Progenitor cell of endocrine pancreas (in vitro differentiated cells): ENCODE measurements at regions not wholly inside any gene's neighbourhood (a gene's known extent, or its start where the extent isn't known, plus 50 kb on each side); places are given as distances from the start of the nearest gene placed in this dataset.

ENCODE experiments used
- DNase-seq: peaks from one replicate; pipeline ENCODE4 v3.0.0; 2021; ENCODE audit warnings: low spot score; ENCODE audit not compliant: unreplicated experiment
- H3K27ac Mint-ChIP-seq: 2 replicates; pipeline ENCODE4 v1.8.0; 2021; ENCODE audit warnings: mild to moderate bottlenecking, moderate library complexity, mixed read lengths
- H3K27me3 Mint-ChIP-seq: 2 replicates; pipeline ENCODE4 v1.8.0; 2021; ENCODE audit warnings: mixed read lengths
- H3K36me3 Mint-ChIP-seq: 2 replicates; pipeline ENCODE4 v1.8.0; 2022; ENCODE audit warnings: mixed read lengths; ENCODE audit not compliant: insufficient read depth
- H3K4me1 Mint-ChIP-seq: 2 replicates; pipeline ENCODE4 v1.8.0; 2021; ENCODE audit warnings: low read depth, mixed read lengths
- H3K4me3 Mint-ChIP-seq: 2 replicates; pipeline ENCODE4 v1.8.0; 2021; ENCODE audit warnings: low read depth, mild to moderate bottlenecking, moderate library complexity, mixed read lengths
- H3K9me3 Mint-ChIP-seq: 2 replicates; pipeline ENCODE4 v1.8.0; 2021; ENCODE audit warnings: low read depth, mixed read lengths
- TF ChIP-seq, protein P1 (sequence below): fragments of 200-600 bp; sonication (generic); IDR thresholded peaks from one replicate; pipeline ENCODE4 v1.5.0; 2021; ENCODE audit warnings: antibody characterized with exemption, mild to moderate bottlenecking; ENCODE audit not compliant: unreplicated experiment

DNA sequence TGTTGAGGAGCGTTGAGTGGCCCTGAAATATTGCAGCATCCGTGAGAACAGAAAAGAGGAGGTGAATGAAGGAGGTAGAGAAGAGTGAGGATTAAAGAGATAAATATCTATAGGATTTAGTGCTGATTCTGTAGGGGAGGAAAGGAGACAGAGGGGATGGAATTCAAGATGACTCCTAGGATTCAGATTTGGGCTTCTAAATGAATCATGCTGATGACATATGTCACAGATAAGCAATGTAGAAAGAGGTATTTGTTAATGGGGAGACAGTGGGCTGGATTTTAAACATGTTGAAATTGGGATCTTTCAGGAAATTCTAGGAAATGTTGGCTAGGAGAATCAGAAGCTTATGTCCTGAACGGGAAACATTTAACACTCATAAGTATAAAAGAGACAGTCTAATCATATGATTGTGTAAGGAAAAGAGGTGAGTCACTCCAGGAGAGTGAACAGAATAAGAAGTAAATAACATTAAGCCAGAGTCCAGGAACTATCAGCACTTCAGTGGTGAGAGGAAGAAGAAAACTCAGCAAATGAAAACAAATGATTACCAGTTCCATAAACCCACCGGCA lies 58.1 kb upstream of the DIO2 start:
- TF ChIP-seq, protein P1, sequence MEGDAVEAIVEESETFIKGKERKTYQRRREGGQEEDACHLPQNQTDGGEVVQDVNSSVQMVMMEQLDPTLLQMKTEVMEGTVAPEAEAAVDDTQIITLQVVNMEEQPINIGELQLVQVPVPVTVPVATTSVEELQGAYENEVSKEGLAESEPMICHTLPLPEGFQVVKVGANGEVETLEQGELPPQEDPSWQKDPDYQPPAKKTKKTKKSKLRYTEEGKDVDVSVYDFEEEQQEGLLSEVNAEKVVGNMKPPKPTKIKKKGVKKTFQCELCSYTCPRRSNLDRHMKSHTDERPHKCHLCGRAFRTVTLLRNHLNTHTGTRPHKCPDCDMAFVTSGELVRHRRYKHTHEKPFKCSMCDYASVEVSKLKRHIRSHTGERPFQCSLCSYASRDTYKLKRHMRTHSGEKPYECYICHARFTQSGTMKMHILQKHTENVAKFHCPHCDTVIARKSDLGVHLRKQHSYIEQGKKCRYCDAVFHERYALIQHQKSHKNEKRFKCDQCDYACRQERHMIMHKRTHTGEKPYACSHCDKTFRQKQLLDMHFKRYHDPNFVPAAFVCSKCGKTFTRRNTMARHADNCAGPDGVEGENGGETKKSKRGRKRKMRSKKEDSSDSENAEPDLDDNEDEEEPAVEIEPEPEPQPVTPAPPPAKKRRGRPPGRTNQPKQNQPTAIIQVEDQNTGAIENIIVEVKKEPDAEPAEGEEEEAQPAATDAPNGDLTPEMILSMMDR, result no peak
- Mint-ChIP-seq H3K27me3 (no peaks in the 10 kb centered on the region), H3K9me3 (no peaks in the 10 kb centered on the region), H3K4me1 (no peaks in the 10 kb centered on the region), H3K4me3 (no peak overlapping the region), H3K27ac (no peak overlapping the region), H3K36me3 (no peaks in the 10 kb centered on the region)
- DNase-seq, result no peak

DNA sequence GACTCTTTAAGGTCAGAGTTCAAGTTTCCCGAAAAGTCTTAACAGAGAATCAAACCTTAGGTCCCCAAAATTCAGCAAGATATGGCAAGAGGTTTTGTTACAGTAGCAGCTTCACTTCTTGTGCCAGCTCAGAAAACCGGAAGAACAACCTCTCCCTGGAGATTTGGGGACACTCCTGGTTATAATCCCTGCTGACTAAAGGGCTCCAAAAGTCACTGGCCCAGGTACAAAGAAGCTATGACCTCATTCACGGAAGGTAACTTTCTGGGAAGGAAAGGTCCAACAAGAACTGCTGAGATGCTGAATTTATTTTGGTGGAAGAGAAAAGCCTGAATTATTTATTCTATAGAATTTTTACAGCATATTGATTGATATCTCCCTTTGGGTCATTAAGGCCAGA lies 55.6 kb upstream of the DIO2 start:
- H3K4me3 Mint-ChIP-seq, result no peak overlapping the region
- no peak overlapping the region for H3K27ac Mint-ChIP-seq
- DNase-seq, result no peak
- H3K36me3 Mint-ChIP-seq, result no peaks in the 10 kb centered on the region
- no peaks in the 10 kb centered on the region for H3K4me1 Mint-ChIP-seq
- no peaks in the 10 kb centered on the region for H3K9me3 Mint-ChIP-seq
- TF ChIP-seq, protein P1, result no peak
- H3K27me3 Mint-ChIP-seq, result no peaks in the 10 kb centered on the region

DNA sequence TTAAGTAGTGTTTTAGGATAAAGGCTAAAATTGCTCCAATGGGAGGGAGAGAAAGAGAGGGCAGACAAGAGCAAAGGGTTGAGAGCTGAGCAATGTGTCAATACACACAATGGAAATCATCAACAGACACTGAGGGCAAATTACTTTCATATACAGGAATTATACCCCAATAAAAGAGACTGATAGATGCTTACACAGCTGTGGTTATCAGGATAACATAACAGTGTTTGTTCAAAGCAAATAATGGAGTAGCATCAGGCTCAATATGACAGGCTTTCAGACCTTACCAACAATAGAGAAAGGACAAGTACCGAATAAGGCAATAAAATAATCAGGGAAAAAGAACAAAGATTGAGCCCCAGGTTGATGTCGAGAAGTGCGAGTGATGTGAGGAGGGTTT lies 53.4 kb upstream of the DIO2 start:
- no peaks in the 10 kb centered on the region for H3K36me3 Mint-ChIP-seq
- no peak overlapping the region for H3K27ac Mint-ChIP-seq
- no peaks in the 10 kb centered on the region for H3K27me3 Mint-ChIP-seq
- no peaks in the 10 kb centered on the region for H3K4me1 Mint-ChIP-seq
- TF ChIP-seq, protein P1, result no peak
- DNase-seq, result no peak
- no peaks in the 10 kb centered on the region for H3K9me3 Mint-ChIP-seq
- no peak overlapping the region for H3K4me3 Mint-ChIP-seq
